SIG-M5 treated with dmso at 0.1 percent for 504 hours (cell line): ENCODE measurements at regions not wholly inside any gene's neighbourhood (a gene's known extent, or its start where the extent isn't known, plus 50 kb on each side); places are given as distances from the start of the nearest gene placed in this dataset.

Experiments used
- DNase-seq: peaks from one replicate; lab custom pipeline; 2025; ENCODE audit not compliant: unreplicated experiment; lab: John Stamatoyannopoulos, UW

DNA sequence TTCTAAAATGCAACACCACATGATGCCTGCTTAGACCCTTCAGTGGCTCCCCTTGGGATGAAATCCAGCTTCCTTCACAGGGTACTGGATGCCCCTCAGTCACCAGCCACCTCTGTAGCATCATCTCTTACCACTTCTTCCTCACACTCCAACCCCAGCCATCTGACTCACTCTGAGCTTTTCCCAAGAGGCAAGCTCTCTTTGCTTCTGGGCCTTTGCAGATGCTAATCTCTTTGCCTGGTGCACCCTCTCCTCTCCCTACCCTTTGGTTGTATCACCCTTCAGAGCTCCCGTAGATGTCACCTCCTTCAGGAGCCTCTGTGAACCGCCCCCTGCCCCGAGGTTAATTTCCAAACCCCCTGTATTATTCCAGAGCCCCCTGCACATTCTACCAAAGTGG is 164.8 kb upstream of the ZC3H12A start:
- no peak for DNase-seq

DNA sequence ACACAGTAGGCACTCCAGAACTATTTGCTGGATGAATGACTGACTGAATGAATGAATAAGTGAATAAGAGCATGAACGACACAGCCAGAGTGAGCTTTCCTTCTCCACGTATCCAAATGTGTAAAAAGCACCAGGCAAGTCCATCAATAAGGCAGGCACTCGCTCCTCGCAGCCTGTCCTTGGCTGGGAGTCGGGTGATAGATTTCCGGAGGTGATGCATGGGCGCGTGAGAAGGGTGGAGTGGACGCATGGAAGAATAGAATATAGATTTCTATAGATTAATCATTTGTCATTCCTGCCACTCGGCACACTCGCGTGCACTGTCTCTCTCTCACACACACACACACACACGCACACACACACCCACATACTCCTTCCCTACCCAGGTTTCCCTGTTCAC is 164.3 kb upstream of the ZC3H12A start:
- DNase-seq = no peak

DNA sequence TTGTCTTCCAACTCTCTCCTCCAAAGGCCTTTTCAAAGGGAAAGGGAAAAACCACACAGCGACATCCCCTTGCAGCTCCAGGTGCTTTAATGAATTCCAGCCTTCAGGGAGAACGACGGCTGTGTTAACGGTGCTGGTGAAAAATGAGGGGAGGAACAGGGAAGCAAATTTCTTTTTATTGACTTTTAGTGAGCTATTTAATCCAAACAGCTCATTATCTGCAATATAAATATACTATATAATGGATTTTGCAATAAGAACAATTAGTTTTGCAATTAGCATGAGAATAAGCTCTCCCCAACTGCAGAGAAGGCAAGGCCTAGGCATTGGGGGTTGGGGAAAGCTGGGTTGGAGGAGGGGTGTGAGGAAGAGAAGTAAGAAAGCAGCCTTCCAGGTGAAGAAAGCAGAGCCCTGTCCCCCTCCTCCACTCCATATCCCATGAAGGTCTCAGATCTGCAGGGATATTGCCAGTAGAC is 159.0 kb upstream of the ZC3H12A start:
- DNase-seq = no peak

DNA sequence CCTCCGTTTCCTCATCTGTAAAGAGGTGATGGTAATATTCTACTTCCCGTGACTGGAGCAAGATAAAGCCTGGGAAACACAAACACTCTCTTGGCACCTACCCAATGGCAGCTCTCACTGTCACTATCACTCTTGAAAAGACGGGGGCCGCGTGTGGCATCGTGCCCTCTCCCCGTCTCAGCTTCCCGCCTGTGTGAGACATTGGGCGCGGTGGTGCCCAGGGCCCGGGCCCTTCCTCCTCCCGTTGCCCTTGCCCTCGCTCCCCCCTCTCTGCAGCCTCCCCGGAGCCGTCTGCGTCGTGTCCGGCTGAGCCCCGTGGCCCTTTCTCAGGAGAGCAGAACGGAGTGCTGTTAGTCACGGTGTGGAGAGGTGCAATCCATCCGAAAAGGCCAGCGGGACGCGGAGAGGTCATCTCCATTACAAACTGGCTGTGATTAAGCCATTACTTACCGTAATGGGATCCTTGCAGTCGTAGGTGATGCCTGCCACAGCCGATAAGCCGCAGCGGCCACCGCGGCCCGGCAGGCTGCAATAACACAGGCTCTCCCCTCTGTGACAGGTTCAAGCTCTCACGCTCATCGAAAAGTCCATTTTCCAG is 156.4 kb upstream of the ZC3H12A start:
- no peak for DNase-seq

DNA sequence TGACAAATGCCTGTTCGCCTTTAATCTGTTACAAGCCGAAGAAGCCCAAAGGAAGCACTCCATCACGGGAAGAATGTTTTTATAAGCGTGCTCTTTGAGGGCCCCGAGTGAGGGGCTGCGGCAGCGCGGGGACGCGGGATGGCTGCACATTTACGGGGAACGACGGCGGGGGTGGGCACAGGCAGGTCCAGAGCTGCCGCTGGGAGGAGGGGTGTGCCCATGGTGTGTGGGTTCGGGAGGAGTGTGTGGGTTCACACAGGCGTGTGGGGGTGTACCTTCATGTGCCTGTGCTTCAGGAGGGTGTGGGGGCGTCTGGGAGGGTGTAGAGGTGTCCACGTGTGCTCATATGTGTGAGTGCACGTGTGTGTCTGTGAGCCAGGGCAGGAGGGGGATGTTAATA is 155.9 kb upstream of the ZC3H12A start:
- DNase-seq = no peak

DNA sequence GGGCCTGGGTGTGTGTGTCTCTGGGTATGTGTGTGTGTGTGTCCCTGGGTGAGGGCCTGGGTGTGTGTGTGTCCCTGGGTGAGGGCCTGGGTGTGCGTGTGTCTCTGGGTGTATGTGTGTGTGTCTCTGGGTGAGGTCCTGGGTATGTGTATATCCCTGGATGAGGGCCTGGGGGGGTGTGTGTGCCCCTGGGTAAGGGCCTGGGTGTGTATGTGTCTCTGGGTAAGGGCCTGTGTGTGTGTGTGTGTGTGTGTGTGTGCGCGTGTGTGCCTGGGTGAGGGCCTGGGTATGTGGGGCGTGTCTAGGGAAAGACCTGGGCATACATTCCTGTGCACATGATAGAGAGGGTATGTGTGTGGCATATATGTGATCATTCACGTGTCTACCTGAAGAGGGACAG is 155.1 kb upstream of the ZC3H12A start:
- no peak for DNase-seq

DNA sequence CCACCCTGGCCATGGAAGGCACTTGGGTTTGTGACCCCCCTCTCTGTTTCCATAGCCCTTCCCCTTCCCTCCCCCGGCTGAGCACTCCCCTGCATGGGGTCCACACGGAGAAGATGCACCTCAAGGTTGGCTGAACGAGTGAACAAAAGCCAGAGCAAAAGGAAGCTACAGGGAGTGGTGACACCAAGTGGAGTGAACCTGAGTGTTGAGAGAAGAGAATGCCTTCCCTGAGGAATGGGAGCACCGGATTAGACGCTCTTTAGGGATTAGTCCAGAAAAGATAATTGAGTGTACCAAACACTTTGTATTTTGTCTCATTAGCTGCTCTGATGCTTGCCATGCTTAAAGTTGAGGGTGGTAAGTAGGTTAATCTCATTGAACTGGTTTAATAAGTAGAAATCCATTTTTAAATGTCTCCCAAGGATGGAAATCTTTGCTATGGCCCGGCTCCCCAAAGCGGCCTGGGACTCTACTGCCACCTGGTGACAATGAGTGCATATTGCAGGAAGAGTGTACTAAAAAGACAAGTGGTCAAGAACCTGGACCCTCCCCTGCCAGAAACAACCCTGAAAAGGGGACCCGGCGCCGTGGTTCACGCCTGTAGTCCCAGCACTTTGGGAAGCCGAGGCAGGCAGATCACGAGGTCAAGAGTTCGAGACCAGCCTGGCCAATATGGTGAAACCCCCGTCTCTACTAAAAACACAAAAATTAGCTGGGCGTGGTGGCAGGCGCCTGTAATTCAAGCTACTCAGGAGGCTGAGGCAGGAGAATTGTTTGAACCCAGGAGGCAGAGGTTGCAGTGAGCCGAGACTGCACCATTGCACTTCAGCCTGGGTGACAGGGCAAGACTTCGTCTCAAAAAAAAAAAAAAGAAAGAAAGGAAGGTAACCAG is 150.6 kb upstream of the ZC3H12A start:
- peak; percentile 27 for DNase-seq

DNA sequence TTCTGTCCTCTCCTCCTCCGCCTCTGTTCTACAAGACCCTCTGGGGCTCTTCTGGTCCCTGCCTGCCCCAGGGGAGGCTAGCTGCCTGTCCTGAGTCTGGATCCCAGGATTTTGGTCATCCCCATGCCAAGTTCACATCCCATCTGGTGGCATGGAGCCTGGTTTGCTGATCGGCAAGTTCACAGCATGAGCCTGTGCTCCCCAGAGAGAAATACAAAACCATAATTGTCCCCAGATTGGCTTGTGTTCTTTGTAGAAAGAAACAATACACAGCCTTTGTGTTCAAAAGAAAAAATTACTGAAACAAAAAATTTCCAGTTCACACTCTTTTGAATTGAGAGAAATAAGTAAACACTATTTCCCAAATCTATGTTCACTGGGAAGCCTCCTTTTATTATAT is 149.4 kb upstream of the ZC3H12A start:
- DNase-seq = no peak

DNA sequence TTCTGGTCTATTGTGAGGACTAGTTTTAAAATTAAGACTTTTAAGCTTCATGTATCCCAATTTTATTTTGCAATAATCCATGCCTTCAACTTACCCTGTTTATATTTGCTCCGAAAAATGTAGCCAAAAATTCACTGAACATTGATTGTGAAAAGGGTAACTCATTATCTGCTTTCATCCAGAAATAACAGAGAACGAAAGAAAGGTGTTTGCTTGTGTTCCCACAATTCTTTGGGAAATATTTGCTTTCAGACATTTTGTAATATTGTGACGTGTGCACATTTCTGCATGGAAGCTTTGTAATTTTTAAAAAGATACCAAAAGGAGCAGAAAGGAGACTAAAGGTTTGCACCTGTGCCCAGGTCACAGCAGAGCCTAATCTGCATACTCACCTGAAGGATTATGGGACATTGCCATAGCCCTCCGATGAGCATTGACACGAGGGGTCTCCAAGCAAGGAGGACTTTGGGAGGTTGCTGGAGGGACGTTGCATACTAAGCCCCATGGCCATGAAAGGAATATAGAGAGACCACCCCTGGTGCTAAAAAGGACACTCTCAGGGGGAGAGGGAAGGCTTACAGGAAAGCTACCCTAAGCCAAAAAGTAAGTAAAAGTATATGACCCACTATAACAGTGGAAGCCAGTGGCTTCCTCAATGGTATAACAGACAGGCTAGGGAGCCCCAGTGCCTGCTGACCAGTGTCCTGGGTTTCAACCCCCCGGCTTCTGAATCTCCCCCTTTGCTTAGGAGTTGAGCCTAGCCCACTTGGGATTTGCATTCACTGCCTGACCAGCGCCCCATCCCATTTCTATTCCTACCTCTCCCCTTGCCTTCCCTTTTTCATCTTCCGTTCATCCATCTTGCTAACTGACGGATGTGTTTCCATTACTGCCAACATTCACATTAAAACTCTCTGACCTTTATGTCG is 148.6 kb upstream of the ZC3H12A start:
- DNase-seq = no peak

DNA sequence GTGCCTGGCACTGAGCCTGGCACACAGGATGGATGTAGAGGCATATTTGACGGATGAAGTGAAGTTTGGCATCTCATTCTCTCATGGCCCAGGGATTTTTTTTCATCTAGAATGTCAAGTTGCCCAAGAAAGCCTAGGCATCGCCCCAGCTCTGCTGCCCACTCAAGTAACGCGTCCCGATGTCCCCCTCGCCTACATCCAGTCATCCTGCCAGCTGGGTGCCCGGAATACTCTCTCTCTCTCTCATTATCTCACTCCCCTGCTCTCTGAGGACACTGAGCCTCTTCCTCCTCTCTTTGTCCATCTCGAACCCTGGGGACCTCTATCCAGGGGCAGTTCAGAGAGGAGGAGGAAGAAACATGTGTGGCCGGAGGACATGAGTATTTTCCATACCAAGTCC is 142.3 kb upstream of the ZC3H12A start:
- DNase-seq = no peak

DNA sequence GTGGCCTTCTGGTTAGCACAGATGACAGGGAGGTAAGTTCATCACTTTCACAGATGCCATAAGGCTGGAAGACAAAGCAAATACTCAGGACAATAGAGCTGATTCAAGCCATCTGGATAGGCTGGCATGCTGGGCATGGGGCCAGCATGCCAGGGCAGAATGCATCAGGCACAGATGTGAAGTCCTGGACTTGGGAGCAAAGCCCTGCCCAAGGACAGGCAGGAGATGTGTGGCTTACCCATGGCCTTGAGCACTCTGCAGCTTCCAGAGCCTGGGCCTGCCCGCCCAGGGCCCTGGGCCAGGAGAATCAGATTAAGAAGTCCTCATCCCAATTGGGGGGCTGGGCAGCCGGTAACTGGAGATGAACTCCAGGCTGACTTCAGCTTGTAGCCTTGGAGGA is 135.7 kb upstream of the ZC3H12A start:
- DNase-seq = no peak

DNA sequence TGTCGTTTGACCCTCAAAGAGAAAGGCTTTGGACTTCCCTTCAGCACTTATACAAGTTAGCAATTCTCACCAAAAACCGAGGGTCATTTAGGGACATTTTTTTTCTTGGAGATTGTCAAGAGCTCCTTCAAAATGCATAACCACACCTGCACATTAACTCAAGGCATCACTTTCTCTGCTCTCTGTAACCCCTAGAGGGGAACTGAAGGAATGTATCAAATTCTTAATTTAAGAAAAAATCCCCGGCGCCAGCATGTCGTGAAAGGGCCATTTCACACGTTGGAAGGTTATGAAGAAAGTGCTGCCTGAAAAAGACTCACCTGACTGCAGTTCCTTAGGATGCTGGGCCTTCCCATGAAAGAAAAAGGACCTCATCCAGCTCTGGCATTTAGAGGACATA is 131.6 kb upstream of the ZC3H12A start:
- no peak for DNase-seq

DNA sequence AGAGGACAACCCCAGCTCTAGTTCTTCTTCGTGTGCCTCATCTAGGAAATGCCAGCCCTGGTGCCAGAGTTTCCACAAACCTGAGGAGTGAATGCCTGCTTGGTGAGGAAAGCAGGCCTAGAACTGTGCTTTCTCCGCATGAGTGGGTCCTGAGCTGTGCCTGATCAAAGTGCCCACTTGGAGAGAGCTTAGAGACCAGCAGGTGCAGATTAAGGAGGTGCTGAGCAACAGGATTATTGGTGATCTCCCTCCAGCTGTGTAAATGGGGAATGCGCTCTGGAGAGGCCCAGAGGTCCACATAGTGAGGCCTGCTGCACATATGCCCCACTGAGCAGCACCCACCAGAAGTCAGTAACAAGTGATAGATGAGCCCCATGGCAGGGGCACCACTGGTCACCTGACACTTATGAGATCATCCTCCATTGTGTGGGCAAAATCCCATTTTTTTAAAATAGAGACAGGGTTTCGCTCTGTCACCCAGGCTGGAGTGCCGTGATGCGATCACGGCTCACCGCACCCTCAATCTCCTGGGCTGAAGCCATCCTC is 127.2 kb upstream of the ZC3H12A start:
- DNase-seq = no peak

DNA sequence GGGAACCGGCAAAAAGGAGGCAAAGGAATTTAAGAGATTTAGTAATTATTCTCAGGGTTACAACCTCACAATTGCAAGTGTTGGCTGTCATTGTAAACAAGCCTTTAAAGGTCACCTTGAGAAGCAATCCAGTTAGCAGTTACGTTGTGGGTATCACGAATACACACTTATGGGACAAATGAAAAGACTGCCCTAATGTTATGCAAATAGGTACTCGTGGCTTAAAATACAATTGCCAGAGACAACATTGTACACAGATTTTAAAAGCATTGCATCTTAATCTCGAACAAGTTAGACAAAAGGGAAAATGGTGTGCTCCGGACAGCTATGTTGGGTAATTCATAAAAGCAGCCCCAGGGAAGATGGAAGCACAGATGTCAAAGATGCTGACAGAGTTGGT is 120.5 kb upstream of the ZC3H12A start:
- no peak for DNase-seq

DNA sequence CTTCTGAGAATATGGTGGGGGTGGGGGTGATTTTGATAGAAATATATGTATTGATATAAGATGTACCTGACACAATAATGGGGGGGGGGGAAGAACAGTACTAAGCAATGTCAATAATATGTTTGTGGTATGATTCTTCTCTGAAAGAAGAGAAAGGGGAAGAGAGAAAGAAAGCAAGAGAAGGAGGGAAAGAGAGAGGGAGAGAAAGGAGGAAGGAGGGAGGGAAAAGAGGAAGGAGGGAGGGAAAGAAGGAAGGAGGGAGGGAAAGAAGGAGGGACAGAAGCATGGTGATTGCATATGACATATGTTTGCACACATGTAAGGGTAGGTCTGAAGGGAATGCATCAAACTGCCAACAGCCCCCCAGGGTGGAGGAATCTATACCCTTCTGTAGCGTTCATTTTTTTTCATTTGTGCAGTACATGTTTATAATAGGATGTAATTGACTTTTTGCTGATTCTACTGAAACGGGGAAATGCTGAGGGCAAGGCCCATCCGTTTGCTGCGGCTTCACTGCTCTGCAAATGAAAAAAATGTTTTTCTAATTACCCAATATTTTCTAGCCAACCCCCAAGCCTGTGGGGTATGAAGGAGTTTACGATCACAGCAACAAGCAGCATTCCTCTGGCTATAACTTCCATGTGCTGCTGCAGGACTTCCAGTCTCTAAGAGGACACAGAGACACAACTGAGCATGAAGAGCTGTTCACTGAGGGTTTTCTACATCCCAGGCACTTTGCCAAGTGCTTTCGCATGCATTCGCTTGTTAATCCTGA is 119.3 kb upstream of the ZC3H12A start:
- no peak for DNase-seq

DNA sequence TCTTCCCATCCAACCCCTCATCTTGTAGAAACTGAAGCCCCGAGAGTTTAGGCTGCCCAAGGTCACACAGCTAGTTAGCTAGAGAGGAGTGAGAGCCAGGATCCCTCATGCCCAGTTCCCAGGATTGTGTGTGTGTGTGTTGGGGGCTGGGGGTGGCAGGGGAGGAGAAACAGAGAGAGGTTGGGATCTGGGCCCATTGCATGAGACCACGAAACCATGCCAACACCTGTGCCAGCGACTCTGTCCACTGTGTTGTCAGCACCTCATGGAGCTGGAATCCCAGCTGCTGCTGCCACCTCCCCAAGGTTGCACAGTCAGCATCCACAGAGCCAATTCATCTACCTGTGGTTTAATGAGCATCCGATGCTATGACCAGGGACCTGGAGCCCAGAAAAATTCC is 115.4 kb upstream of the ZC3H12A start:
- DNase-seq = no peak

DNA sequence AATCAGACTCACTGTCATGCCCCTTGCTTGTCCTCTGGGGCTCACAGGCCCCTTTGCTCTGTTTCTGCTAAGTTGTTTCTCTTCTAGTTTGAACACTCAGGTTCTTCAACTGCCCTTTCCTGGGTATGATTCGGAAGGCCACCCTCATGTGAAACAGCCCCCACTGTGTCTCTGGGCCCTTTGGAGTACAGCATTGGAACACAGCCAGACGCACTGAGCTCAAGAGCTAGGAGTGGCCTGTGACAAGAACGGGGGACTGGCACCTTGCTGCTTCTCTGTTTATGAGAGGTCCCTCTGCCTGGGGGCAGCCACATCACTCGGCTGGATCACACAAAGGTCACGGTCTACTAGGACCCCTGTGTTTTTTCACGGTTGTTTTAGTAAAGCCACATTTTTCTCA is 114.4 kb upstream of the ZC3H12A start:
- DNase-seq = no peak

DNA sequence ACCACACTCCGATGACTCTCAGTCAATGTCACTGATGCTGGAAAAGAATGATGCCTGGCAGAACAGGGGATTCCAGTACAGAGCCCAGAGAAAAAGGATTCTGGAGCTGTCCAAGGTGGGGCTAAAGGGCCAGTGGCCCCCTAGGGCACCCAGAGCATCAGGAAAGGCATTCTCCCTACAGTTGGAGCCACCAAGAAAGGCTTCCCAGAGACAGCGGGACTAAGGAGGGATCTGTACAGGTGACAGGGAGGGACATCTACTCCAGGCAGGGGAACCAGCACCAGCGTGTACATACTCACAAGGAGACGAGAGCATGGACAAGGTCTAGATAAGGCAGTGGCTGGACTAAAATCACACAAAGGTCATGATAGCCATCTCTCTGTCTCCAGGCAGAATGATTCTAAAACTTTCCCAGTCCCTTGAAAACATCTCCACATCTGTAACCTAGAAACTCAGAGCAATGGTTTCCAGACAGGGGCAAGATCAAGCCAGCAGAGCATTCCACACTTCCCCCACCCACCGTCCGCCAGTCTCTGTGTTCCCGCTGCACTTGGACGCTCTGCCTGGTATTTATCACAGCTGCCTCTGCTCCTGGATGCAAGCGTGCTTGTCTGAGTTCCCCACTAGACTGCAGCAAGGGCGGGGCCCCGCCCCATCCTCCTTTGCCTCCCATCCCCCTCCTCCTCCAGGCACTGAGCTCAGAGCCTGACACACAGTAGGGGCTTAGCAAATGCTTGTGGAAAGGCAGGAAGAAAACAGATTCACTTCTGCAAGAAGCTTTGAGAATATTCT is 111.6 kb upstream of the ZC3H12A start:
- DNase-seq = no peak

DNA sequence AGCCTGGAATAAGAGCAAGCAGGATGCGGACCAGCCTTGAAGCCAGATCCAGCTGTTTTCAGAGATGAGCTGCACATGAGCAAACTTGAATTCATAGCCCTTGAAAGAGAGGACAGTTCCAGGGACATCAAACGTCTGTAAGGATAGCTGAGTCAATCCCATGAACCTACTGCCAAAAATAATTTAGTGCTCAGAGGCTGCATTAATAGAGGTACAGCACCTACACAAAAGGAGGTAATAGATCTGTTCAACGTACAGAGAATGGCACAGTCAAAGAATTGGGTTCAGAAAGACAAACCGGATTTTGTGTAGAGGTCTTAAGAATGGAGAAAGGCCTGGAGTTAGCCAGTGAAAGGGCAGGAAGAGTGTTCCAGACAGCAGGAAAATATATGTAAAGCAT is 110.8 kb upstream of the ZC3H12A start:
- DNase-seq = no peak
